Stomach (tissue), 4 donors: ENCODE measurements at regions not wholly inside any gene's neighbourhood (a gene's known extent, or its start where the extent isn't known, plus 50 kb on each side); places are given as distances from the start of the nearest gene placed in this dataset.

ENCODE experiments used
- POLR2A ChIP-seq, 4 donors: fragments of 450-650 bp; IDR thresholded peaks; one replicate each; pipeline ENCODE4 v1.6.1; 2016; ENCODE audit warnings: antibody characterized with exemption in 4 of 4, control low read depth in 2 of 4, mild to moderate bottlenecking in 1 of 4, moderate library complexity in 1 of 4
- POLR2AphosphoS5 ChIP-seq, 3 donors: sonication (generic); formaldehyde crosslinking; IDR thresholded peaks; one replicate each; pipeline ENCODE4 v1.6.1; 2016; ENCODE audit warnings: antibody characterized with exemption in 3 of 3
- TF ChIP-seq, protein P1 (sequence below), 7 experiments: fragments of 450-650 bp in 4 of 7; fragments of 200-600 bp in 3 of 7; sonication (generic) in 3 of 7; IDR thresholded peaks; one replicate each; pipeline ENCODE4 v1.5.1; 2016 to 2019; ENCODE audit warnings: antibody characterized with exemption in 7 of 7, control low read depth in 2 of 7, mild to moderate bottlenecking in 1 of 7

DNA sequence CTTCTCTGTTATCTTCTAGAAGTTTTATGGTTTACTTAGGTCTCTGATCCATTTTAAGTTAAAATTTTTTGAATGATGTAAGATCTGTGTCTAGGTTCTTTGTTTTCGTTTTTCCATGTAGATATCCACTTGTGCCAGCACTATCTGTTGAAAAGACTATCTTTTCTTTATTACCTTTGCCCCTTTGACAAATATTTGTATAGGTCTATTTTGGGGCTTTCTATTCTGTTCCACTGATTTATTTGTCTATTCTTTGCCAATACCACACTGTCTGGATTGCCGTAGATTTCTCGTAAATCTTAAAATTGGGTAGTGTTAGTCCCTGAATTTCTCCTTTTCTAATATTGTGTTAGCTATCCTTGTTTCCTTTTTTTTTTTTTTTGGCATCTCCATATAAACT, 71.4 kb upstream of the PDSS1 start:
- TF ChIP-seq, protein P1, sequence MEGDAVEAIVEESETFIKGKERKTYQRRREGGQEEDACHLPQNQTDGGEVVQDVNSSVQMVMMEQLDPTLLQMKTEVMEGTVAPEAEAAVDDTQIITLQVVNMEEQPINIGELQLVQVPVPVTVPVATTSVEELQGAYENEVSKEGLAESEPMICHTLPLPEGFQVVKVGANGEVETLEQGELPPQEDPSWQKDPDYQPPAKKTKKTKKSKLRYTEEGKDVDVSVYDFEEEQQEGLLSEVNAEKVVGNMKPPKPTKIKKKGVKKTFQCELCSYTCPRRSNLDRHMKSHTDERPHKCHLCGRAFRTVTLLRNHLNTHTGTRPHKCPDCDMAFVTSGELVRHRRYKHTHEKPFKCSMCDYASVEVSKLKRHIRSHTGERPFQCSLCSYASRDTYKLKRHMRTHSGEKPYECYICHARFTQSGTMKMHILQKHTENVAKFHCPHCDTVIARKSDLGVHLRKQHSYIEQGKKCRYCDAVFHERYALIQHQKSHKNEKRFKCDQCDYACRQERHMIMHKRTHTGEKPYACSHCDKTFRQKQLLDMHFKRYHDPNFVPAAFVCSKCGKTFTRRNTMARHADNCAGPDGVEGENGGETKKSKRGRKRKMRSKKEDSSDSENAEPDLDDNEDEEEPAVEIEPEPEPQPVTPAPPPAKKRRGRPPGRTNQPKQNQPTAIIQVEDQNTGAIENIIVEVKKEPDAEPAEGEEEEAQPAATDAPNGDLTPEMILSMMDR (IDR thresholded peaks at IDR 0.05): no peak
- TF ChIP-seq POLR2AphosphoS5 (IDR thresholded peaks at IDR 0.05) (no peak), POLR2A (IDR thresholded peaks at IDR 0.05) (no peak)
